SHP77 (cell line): ENCODE measurements at regions not wholly inside any gene's neighbourhood (a gene's known extent, or its start where the extent isn't known, plus 50 kb on each side); places are given as distances from the start of the nearest gene placed in this dataset.

Experiments used
- DNase-seq, 2 experiments: peaks; one replicate each; lab custom pipeline; 2025; lab: John Stamatoyannopoulos, UW

DNA sequence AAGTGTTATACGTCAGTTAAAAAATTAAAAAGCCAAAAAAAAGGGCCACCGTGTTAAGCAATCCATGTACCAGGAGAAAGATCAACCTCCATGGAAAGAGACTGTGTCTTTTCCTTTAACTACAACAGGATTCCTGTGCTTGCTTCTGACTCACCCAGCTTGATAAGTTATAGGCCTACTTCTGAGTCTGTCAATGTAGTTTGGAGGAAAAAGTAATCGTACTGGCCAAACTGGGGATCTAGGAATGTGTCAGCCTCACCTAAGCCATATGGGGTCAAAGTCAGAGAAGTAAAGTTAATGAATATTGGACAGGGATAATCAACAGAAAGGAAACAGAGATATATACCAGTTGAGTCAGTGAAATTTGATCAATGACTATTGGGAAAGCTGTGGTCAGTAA is 470.8 kb upstream of the SLIT2 start:
- no peak for DNase-seq

DNA sequence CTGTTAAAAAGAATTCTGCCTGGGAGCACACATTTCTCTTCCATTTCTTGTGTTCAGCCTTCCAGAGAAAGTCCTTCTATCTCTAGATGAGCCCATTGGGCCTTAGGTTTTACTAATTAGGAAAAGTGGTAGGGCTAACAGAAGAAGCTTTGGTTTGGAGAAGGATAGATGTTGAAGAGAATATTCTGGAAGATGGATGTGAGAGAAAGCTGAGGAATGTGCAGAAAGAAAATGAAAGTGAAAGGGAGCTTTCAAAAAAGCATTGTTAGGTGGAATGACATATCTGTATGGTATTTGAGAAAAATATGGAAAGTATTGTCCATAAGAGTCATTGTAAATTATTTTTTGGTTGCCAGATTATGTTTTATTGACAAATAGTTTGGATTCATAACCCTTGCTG is 474.8 kb upstream of the SLIT2 start:
- DNase-seq, result no peak

- peak in 1 of 2 experiments; percentile 11 for DNase-seq
Observed at GRCh38 chr4:19776021-19776459, 475.7 kb upstream of the SLIT2 start.

DNA sequence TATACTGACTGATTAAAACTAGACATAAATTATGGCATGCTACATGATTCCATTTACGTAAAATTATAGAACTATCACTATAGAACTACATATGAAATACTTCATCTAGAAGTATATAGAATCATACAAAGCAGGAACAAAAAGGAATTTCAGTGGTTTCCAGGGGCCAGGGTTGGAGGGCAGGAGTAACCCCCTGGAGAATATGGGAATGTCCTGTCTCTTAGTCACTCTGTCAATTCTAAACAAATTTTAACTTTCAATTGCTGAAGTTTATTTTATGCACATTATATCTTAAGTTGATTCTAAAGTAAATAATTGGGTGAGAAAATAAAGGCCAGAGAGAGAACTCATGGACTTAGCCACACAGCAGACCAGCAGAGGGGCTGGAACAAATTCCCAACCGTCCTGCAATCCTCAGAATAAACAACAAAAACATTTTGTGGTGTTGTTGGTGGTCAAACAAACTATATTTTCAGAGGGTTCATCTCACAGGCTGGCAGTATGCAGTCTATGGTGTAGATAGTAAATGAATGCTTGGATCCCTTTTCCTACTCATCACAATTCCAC is 476.9 kb upstream of the SLIT2 start:
- DNase-seq, result no peak

DNA sequence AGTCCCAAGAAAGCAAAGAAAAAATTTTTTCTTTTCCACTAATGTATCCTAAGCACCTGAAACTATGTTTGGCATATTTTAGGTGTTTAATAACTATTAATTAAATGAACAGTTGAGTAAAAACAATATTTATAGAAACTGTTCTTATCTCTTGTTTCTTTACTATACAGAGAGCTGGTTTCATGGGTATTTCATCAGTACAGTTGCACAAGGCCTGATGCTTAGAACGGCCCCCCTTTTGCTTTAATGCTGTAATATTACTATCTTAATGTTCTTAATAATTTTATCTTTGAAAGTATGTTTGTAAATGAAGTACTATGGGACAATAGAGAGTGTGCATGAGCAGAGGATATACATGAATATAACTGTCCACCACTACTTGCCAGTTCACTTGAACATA is 479.1 kb upstream of the SLIT2 start:
- DNase-seq, result no peak

GRCh38 chr4:19756661-19757060 is 495.0 kb upstream of the SLIT2 start:
- DNase-seq, result no peak

- no peak for DNase-seq
Observed at GRCh38 chr4:19752599-19752998, 499.1 kb upstream of the SLIT2 start.

DNA sequence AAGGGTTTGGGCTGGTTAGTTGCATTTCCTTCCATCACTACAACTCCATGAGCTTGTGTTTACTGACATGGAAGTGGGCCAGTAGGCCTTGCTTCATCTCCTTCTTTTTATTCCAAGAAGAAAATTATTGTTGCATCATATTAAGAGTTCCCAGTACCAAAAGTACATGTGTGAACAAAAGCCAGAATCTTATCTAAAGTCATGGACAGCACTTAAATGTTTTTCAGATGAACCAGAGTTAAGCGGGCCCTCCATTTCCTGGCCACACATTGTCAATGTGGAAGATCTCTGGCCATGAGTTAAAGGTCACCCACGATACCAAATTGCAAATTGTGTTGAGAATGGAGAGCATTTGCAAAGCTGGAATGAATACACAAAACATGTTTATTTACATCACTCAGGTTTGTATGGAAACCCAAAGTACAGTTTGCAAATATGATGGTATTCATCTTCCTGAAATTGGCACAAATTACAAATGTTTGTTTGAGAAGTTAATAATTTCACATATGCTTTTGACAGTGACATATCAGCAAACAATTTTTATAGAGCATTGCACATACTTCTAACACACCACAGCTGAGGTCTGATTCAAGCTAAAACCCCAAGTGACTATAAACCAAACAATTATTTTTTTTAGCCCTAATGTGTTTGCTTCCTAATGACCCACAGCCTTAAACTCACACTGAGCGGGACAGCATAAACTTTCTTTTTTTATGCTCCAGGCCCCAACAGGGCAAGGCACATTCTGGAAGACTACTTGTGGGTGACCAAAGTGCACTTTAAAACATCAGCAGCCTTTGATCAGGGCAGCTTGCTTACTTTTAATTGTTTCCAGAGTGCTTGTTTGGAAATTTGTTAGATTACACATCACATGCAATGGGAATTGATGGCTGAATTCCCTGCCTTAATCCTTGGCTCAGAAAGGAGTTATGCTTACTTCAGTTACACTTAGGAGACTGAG is 502.9 kb upstream of the SLIT2 start:
- no peak for DNase-seq

DNA sequence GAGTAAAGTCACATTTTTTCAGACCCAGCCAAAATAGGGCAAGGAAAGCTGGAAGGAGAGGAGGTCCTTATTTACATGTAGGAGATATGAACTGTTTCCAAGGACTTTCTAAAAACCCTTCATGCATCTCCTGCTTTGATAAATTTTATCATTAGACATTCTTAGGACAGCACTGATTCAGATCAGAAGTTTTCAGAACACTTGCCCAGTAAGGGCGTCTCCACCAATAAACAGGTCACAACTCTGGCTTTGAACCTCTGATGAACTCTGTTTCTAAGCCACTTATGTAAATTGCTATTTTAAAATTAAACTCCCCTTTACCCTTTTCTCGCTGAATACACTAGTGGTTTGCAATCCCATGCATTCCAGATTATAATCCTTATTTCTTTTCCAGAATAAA is 505.3 kb upstream of the SLIT2 start:
- no peak for DNase-seq

DNA sequence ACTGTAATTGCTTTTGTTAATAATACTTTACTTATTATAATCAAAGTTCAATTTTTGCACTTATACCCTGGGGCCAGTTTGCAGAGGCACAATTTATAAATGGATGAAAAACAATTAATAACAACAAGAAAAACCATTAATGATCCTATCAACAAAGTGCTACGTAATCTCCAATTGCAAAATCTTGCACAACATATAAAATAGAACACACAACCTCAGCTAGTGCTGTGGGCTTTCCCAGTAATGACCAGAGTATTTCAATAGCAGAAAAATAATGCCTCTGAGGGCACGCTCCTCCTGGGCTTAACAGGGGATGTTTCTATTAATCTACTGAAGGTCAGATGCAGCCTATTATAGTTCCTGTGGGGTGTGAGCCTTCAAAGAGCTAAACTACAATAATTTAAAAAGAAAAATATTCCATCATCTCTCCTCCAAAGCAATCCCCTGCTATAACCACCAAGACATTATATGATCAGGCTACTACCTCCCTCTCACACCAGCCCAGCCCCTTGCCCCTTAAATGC is 508.5 kb upstream of the SLIT2 start:
- DNase-seq, result no peak

DNA sequence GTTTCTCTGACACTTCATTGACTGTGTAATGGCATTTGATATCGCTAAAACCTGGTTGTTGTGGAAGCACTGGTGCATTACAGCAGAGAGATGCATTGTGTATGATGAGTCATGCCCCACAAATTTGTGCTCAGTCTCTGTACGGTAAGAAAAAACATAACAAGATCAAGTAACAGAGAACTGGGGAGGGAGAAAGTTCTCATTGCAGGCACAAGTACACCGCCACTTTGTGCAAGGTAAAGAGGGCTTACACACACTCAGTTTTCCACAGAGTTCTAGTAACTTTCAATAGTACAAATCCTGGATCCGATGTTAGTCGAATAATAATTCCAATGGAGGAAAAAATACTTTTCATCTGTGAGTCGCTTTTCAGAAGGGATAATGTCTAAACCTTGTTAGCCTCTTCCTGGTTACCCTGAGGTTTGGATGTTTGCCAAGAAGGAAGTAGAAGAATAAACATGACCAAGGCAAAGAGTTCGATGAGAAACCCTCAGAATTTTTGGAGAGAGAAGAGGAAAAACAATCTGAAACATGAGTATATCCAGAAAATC is 512.5 kb upstream of the SLIT2 start:
- DNase-seq, result no peak

- no peak for DNase-seq
Observed at GRCh38 chr4:19736968-19737756, 514.5 kb upstream of the SLIT2 start.

- no peak for DNase-seq
Observed at GRCh38 chr4:19735012-19735411, 516.7 kb upstream of the SLIT2 start.

GRCh38 chr4:19729886-19730651 is 521.6 kb upstream of the SLIT2 start:
- no peak for DNase-seq

GRCh38 chr4:19728773-19729172 is 522.9 kb upstream of the SLIT2 start:
- DNase-seq, result no peak

- DNase-seq, result no peak
Observed at GRCh38 chr4:19727141-19727540, 524.6 kb upstream of the SLIT2 start.

GRCh38 chr4:19725130-19725529 is 526.6 kb upstream of the SLIT2 start:
- no peak for DNase-seq

GRCh38 chr4:19722404-19722803 is 529.3 kb upstream of the SLIT2 start:
- no peak for DNase-seq

DNA sequence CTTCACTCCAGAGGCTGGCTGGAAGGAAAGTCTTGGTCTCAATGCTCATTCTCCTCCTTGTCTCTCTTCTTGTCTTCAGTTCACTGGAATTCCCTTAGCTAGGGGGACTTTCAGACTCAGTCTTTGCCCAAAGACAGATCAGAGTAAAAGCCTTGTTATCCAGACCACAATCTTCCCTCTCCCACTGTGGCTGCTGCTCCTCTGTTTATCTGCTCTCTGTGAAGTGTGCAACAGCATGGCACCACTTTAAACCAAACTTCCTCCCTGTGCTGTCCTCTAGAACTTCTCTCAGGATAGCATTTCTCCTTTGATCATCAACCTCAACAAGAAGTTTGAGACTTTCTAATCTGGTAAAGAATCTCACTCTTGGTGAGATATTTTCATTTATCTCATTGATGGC is 530.1 kb upstream of the SLIT2 start:
- no peak for DNase-seq

DNA sequence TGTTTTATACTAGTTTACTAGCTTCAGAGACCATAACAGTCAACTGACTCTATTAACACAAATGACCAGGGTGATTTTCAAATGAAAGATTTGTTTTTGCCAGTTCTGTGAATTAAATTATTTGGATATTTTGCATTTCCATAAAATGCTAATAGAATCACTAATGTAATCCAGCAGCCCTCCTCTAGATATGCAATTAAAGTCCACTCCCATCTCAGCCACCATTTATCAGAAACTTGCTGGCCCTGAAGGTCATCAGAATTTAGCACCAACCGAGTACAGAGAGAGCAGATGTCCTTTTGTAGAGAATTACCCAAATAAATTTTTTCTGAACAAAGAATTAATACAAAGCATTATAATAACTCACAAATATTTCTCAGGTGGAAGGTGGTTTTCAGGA is 531.1 kb upstream of the SLIT2 start:
- no peak for DNase-seq

GRCh38 chr4:19720190-19720589 is 531.5 kb upstream of the SLIT2 start:
- no peak for DNase-seq
